GM19467 (cell line): ENCODE measurements at regions not wholly inside any gene's neighbourhood (a gene's known extent, or its start where the extent isn't known, plus 50 kb on each side); places are given as distances from the start of the nearest gene placed in this dataset.

Experiments
- ATAC-seq: cut with Tn5 transposase; IDR thresholded peaks from one replicate; pipeline ENCODE4 v1.9.1; 2021; ENCODE audit warnings: mild to moderate bottlenecking, moderate library complexity; ENCODE audit not compliant: unreplicated experiment

DNA sequence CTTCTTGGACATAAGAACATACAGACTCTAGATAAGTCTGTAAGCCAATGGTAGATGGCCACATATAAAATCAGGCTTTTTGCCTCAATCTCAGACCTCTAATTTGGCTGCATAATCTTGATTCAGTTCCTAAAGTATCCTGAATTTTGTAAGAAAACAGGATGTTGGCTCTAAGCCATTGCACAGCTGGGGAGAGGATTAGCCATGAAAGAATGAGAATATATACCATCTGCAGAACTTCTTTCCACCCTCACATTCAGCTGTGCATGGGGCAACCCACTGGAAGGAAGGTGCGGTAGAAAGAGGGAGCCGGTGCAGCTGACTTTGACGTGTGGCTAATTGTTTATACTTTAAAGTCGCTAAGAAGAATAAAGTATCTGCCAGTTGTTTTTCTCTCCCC lies 1061.6 kb upstream of the FAM98A start:
- ATAC-seq = no peak

DNA sequence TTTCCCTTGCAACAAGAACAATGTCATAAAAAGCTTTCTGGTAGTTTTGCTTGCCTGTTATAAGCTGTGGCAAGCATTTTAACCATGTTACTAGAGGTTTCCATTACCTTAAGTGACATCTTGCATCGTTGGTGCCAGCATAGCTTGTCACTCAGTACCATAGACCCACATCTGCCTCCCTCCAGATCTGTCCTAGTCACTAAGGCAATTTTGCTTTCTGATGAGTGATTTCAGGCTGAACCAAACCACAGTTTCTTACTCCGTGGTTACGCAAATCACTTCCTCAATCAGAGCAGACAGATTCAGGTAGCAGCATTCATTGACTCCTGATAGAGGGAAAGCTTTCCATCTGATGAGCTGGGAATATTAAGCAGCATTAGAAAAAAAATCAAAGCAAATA lies 1057.5 kb upstream of the FAM98A start:
- peak; percentile 87 for ATAC-seq

DNA sequence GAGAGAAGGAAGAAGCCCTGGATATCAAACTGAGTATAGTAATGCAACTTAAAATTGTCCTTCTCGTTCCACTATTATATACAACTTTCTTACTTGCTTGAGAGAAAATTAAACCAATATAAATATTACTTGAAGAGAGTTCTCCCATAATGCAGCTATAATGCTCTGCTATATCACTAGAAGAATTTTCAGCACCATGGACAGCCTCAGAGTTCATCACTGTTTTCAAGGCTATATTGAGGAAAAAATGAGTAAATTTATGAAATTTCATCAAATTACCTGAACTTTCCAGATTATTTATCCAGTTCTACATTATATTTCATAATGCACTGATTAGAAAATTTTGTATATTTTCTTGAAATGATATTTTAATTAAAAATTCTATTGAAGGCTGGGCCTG lies 1053.5 kb upstream of the FAM98A start:
- ATAC-seq = no peak

DNA sequence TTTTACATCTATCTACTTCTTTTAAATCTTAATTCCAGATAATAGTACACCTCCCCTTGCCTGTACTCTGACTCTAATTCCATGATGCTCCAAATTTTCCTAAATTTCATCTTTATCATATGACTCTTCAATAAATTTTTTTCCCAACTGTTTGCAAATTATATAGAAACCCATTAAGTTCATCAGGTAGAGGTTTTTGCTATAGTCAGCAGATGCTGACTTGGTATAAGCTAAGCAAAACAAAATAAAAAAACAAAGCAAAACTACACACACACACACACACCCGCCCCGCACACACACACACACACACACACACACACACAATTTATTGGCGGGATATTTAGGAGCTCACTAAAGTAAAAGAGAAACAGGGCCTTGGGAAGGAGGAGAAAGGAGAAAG lies 1047.8 kb upstream of the FAM98A start:
- ATAC-seq = no peak

DNA sequence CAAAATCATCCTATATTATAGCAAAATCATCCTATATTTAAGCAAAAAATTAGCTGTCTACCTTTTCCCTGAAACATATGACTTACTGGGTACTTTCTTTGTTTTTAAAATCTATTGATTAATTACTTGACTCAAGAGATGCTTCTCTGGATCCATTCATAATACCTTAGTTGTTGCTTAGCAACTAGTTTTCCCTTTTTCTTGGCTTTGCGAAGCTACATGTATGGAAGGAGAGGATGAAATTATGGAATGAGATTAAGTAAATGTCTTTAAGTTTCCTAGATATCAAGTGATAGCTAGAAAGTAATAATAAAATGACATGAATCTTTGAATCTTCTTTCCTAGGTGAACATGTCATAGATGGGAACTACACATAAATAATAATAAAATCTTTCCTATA lies 1033.2 kb upstream of the FAM98A start:
- no peak for ATAC-seq

DNA sequence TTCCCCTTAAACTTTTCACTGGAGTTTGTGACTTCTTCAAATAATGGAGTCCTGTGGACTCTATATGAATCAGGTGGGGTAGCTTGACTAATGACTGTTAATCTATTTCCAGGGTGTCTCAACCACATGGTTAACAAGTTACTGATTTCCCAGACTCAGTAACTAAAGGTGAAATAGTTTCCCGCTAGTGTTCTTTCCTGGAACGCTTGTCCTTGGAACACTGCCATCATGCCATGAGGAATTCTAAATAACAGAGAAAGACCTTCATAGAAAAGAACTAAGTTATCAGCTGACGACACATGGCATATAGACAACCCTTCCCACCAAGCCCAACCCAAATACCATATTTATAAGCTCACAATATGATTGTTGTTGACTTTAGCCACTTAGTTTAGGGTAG lies 1027.9 kb upstream of the FAM98A start:
- ATAC-seq = no peak

DNA sequence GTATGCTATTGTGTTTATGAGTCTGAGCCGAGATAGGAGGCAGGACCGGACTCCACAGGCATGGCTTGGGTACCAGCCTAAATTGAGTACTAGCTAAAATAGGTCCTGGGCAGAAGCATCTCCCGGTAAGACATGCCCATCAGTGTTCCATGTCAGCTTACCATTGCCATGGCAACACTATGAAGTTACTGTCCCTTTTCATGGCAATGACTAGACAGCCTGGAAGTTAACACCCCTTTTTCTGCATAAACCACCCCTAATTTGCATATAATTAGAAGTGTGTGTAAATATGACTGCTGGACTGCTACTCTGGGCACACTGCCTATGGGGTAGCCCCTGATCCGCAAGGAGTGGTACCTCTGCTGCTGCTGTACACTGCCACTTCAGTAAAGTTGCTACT lies 1005.1 kb upstream of the FAM98A start:
- no peak for ATAC-seq

DNA sequence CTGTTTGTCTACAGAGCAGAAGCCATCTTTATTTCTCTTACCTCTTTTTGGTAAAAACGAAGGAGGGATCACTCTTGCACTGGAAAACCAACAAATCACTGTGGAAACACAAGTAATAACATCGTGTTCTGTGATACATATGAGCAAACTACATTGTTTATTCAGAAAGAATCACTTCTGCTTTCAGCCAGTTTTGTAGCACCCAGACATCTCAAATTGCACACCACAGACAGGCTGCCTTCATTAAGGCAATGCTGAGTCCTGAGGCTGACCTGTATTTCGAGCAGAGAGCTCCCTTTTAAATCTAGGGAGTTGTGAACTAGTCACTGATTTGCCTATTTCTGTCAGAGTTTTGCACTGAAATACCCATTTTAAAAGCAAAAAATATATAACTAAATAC lies 1003.2 kb upstream of the FAM98A start:
- ATAC-seq = no peak

DNA sequence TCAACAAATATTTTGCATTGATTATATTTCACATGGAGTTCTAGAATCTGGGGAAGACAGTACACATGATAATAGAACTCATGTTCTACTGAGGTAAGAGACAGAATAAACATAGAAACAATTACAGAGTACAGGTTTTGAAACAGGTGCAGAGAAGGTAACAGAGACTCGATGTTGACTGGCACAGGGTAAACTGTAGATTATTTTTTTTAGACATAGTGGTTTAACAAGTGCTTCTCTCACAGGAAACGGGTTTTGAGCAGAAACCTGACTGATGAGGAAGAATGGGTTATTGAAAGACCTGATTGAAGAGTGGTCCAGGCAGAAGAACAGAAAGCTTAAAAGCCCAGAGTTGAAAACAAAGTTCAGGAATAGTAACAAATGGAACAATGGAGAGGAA lies 1002.5 kb upstream of the FAM98A start:
- no peak for ATAC-seq

DNA sequence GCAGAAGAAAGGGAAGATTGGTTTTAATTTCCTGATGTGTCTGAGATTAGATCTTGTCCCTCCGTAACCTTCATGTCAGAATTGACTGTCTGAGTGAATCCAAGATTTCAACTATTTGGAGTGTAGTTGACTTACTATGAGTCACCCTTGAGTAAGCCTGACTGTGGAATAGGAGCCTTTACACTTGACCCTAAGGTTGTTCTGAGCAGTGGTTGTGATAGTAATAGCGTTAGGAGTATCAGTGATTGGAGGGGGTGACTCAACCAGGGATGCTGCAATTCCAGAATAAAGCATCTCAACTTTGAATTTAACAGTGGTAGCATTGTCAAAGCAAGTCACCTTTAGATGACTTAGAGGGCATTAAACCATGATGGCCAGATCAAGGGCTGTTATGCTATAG lies 979.5 kb upstream of the FAM98A start:
- no peak for ATAC-seq

DNA sequence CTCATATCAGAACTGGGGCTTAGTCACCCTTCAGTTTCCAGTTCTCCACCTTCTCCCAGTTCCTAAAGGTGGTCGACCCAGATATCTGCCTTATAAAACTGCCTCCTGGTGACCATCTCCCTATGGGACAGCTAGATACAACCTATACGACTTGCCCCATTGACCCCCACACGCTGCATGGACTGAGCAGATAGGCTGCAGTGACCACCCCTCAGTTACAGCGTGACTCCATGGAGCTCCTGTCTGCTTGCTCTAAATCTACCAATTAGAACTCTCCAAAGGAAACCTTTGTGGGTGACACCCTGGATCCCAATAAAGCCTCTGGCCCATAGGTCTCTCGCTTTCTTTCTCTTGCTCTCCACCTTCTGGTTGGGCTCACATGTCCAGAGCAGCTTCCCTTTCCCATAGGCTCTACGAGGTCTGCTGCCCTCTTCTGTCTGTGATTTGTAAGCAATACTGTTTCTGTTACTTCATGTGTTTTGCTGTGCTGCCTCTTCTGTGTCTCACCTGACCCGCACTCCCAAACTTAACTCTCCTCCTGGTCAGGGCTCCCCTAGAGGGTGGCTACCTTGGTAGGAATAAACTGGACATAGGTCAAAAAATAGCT lies 971.3 kb upstream of the FAM98A start:
- ATAC-seq = no peak

DNA sequence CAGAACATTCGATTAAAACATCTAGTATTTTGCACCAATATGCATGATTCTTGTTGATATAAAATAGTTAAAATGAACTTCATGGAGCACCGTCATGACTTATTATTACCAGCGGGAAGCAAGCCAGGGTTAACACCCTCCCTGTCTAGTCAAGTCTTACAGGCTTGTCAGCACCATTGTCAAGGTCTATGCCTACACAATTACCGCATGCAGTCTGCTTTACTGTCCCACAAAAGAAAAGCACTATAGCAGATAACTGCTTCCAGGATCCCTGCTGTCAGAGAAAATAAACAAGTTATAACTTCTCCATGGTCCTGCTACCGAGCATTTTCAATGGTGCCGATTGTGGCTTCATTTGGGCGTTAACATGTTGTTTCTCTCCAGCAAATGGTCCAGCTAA lies 968.0 kb upstream of the FAM98A start:
- ATAC-seq = no peak

DNA sequence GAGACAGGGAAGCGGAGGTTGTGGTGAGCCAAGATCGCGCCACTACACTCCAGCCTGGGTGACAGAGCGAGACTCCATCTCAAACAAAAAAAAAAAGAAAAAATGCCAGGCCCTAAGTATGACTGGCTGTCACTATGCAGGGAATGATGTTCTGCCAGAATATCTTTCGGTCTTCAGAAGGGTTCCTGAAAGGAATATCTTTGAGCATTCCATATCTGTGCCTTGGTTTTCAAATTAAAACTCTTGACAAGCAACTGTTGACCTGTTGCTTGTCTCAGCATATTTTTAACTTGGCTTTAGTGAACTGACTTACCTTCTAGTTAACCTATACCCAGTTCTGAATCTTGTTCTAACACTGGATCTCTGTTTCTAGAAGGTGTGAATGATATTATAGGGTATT lies 953.2 kb upstream of the FAM98A start:
- ATAC-seq = no peak

DNA sequence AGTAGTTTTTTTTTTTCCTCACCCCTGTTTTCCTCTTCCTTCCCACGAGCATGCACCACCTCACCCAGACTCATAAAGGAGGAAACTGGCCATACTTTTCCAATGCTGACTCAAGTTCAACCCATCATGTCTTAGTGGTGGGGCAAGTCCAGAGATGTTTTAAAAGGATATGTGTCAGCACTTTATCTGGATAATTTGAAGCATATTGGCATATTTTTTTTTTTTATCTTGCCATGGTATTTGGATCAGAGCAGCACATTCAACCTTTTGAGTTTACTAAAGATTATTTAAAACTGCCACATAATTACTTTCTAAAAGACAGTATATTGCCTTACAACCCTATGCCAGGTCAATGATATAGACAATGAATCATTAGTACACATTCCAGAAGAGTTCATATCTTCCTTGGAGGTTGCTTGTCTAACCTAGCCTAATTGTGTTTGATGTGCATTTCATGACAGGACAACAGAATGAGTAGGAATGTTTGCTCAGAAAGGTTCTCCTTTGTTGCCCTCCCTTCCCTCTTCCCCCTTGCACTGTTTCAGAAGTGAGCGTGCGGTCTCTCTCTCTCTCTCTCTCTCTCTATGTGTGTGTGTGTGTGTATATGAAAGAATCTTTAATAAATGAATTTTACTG lies 950.7 kb upstream of the FAM98A start:
- no peak for ATAC-seq

DNA sequence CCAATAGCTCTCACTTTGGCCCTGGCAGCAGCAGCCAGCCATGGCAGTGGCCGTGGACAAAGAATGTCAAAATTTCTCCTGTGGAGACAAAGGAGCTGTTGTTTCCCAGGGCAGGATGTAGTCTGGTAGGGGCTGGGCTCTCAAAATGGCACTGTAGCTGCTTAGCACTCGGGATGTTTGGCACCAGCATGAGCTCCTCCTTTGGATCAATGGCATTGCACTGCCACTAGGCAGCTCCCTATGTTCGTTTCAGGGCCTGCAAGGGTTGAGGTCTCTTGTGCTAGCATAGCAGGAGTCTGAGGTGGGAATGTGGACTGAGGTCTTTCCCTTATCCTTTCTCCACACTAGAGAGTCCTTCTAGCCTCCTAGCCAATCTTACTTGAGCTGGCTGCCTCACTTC lies 948.8 kb upstream of the FAM98A start:
- no peak for ATAC-seq

DNA sequence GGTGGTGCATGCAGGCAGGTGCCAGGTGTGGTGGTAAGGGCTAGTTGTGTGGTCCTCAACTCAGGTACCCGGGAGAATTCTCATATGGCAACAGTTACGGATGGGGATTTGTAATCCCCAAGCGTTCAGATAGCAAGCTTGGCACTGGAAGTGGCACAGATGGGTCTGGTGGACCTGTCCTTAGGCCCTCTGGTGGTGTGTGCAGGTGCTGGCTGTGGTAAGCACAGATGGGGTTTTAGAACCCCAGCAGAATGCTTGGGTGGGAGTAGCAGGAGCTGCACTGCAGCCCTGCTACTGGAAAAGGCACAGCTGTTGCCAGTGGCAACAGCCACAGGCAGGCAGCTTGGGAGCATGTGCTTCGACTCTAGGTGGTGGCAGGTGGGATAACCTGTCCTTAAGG lies 948.2 kb upstream of the FAM98A start:
- no peak for ATAC-seq

DNA sequence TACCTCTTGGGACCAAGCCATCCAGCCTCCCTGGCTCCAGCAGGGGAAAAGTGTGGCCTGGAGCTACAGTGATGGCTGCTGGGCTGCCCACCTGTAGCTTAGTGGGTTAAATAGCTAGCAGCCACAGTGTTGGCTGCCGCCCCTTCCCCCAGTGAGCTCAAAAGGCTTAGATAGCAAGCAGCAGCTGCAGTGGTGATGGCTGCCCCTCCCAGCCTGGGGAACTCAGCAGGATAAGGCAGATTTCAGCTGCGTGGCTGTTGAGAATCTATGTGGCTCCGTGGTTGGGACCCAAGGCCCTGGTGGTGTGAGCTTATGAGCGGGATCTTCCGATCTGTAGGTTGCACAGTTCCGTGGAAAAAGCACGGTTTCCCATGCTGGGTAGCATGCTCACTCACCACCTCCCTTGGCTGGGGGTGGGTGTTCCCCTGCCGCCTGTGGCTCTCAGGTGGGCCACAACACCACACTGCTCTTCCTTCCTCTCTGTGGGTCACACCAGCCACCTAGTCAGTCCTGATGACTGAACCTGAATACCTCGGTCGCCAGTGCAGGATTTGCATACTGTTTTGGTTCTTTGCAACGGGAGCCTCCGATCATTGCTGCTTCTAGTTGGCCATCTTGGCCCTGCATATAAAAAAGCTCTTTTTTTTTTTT lies 946.5 kb upstream of the FAM98A start:
- ATAC-seq = no peak

DNA sequence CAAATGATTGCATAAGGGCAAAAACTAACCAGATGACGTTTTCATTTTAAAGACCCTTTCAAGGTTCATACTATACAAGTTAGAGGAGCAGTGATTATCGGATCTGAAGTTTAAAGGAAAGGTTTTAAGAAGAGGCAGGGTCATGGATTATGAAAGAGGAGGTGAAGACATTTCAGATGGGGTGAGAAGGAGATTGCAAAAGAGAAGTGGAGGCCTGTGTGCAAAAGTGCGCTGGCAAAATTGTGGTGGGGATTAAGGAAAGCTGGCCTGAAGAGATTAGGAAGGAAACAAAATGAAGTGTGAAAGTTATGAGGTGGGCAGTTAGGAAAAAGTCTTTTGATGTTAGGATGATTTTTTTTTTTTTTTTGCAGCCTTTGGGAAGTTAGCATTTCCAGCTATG lies 935.7 kb upstream of the FAM98A start:
- ATAC-seq = no peak

DNA sequence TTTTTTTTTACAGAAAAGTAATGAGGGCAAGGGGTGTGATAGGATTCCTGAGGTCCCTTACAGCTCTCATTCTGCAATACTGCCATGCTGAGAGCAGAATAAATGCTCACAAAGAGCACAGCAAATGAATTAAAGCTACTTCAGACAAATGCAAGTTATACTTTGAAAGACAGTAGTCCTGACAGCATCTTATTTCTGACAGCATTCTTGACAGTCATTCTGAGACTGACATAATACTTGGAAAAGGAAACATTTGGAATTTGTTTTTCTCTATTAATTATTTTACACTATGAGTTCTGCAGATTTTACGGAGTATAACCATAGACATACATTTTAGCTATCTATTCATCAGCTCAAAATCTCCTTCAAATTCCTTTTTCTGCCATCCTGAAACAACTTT lies 935.2 kb upstream of the FAM98A start:
- ATAC-seq = no peak

DNA sequence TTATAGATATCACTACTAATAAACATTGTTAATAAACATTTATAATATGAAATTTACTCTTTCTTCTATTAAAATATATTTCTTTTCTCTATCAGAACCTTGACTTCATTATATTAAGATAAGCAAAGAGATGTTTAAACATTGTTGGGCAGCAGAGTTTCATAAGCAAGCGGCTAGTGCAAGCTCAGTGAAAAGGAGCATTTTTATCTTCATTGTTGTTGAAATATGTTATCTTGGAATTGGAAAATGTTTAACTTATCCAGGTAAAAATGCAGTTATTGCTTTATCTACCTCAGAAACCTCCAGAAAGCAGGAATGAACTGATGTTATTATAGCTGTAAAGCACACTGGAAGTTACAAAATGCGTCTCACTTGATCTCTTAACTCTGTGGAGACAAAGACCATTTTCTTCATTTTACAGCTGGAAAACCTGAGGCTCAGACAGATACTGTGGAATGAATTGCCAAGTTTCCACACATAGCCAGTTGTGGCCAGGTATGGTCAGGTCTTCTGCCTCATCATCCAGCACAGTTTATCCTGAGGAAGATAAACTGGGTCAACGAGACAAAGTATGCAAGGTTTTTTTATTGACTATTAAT lies 934.6 kb upstream of the FAM98A start:
- ATAC-seq = no peak

DNA sequence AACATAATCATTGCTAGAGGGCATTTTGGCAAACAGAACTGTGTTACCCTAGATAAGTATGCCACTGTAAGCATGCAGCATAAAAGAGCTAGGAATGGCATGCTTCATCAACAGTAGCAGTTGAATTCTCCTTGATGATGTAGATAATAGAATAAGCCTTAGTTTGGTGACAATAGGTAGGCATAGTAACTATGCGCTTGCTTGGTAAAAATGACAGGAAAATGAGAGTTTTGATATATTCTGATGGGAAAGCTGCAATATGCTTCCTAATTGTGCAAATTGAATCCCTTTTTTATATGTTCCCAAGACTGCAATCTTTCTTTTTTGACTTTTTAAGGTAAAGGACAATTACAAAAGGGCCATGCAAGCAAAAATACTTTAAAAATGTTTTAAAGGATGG lies 930.9 kb upstream of the FAM98A start:
- ATAC-seq = no peak

DNA sequence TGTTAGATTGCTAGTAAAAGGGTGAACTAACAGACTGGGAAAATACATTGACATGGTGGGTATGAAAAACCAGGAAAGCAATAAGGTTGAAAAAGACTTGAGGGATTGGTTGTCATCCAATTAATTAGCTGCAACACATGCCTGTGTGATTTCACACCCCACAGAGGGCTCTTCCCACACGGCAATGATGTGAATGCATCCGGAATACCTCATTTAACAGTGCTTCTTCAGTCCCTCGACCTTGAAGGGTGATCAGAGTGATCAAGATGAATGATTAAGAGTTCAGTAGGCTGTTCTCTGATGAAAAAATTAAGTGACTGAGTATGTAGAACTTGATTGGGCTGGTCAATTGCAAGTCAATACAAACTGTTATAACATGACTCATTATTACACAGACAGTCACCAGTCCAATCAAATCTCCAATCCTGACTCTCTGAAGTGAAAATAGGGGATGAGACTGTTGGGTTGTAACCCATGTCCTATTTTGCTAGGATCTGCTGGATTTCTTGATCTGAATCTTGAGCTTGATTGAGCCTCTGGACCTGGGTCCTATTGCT lies 924.9 kb upstream of the FAM98A start:
- ATAC-seq = no peak
